HCT116 (cell line): ENCODE measurements at regions not wholly inside any gene's neighbourhood (a gene's known extent, or its start where the extent isn't known, plus 50 kb on each side); places are given as distances from the start of the nearest gene placed in this dataset.

Experiments
- ATAC-seq: fragments of 200-7000 bp; cut with Tn5 transposase; 2 replicates; pipeline ENCODE4 v1.9.1; 2020; ENCODE audit warnings: mild to moderate bottlenecking, moderate library complexity
- BruUV-seq: library from RNA; stranded (reverse); fragments of 400-500 nt; replicated peaks from 2 replicates; lab custom pipeline; 2021; lab: Mats Ljungman, UMichigan
- CTCF ChIA-PET: fragments of 300-600 bp; sonication (Branson Sonifier 250); formaldehyde crosslinking; loops from one replicate; lab custom pipeline; 2021; ENCODE audit warnings: antibody characterized with exemption; lab: Charles Lee
- POLR2A ChIA-PET: fragments of 300-600, 350-600 bp; sonication (Branson Sonifier 250); formaldehyde crosslinking; loops from one replicate; lab custom pipeline; 2021; ENCODE audit warnings: antibody characterized with exemption; lab: Charles Lee
- RAD21 ChIA-PET, 2 experiments: fragments of 300-600 bp; sonication (Branson Sonifier 250); formaldehyde crosslinking; loops; one replicate each; lab custom pipeline; 2023; ENCODE audit warnings: low total read pairs in 2 of 2; ENCODE audit not compliant: uncharacterized antibody in 2 of 2, unreplicated experiment in 2 of 2, low non-redundant PET in 1 of 2; lab: Charles Lee
- DNase-seq: peaks from one replicate; pipeline ENCODE4 v3.0.0-alpha.2; 2010; ENCODE audit warnings: low read depth, low spot score
- H2AFZ ChIP-seq: fragments of 200-600 bp; shearing (Covaris generic), sonication (generic); 2 replicates; pipeline ENCODE4 v1.6.1; 2017; ENCODE audit warnings: low read depth, mixed run types, mixed read lengths, antibody characterized with exemption, low read length; ENCODE audit not compliant: poor library complexity, severe bottlenecking
- H3K27ac ChIP-seq: 2 replicates; pipeline ENCODE4 v1.5.1; 2012; ENCODE audit warnings: low read depth, low read length
- H3K27me3 ChIP-seq: fragments of 200-600 bp; sonication (generic); 2 replicates; pipeline ENCODE4 v1.6.1; 2016; ENCODE audit warnings: mixed run types, low read length, mixed read lengths; ENCODE audit not compliant: insufficient read depth
- H3K36me3 ChIP-seq, 2 experiments: fragments of 200-500 bp in 1 of 2; fragments of 200-600 bp in 1 of 2; sonication (Bioruptor generic) in 1 of 2; sonication (generic) in 1 of 2; 2 replicates each; pipeline versions ENCODE4 v1.5.1 to v1.6.1; 2014 to 2016; ENCODE audit warnings: low read length in 2 of 2, inconsistent platforms in 1 of 2, mixed read lengths in 1 of 2, mixed run types in 1 of 2; ENCODE audit not compliant: insufficient read depth in 2 of 2, control insufficient read depth in 1 of 2
- H3K4me1 ChIP-seq, 2 experiments: fragments of 200-600 bp in 1 of 2; sonication (generic) in 1 of 2; 2 replicates each; pipeline versions ENCODE4 v1.5.1 to v1.6.1; 2012 to 2017; ENCODE audit warnings: low read length in 2 of 2, inconsistent platforms in 1 of 2, mild to moderate bottlenecking in 1 of 2, mixed read lengths in 1 of 2, mixed run types in 1 of 2, moderate library complexity in 1 of 2; ENCODE audit not compliant: insufficient read depth in 2 of 2, control insufficient read depth in 1 of 2
- H3K4me2 ChIP-seq: fragments of 200-600 bp; sonication (generic); 2 replicates; pipeline ENCODE4 v1.6.1; 2017; ENCODE audit warnings: mixed run types, low read length, mixed read lengths
- H3K4me3 ChIP-seq, 2 experiments: fragments of 200-600 bp in 1 of 2; sonication (generic) in 1 of 2; replicated peaks in 1 of 2; 2 replicates each; pipeline ENCODE4 v1.5.1; 2011 to 2016; ENCODE audit warnings: low read length in 2 of 2, control low read depth in 1 of 2, low read depth in 1 of 2, mild to moderate bottlenecking in 1 of 2, mixed read lengths in 1 of 2, mixed run types in 1 of 2
- H3K79me2 ChIP-seq: fragments of 200-600 bp; sonication (generic); 2 replicates; pipeline ENCODE4 v1.6.1; 2017; ENCODE audit warnings: mild to moderate bottlenecking, mixed run types, low read length, moderate library complexity, mixed read lengths; ENCODE audit not compliant: insufficient read depth
- H3K9ac ChIP-seq: fragments of 200-600 bp; sonication (generic); 2 replicates; pipeline ENCODE4 v1.6.1; 2016; ENCODE audit warnings: low read length, mixed read lengths
- H3K9me2 ChIP-seq: fragments of 200-600 bp; sonication (generic), shearing (Covaris generic); 2 replicates; pipeline ENCODE4 v1.6.1; 2017; ENCODE audit warnings: mixed run types, mild to moderate bottlenecking, moderate library complexity; ENCODE audit not compliant: insufficient read depth
- H3K9me3 ChIP-seq, 2 experiments: fragments of 200-500 bp in 1 of 2; fragments of 200-600 bp in 1 of 2; sonication (Bioruptor generic) in 1 of 2; sonication (generic) in 1 of 2; 2 replicates each; pipeline ENCODE4 v1.6.1; 2014 to 2017; ENCODE audit warnings: low read length in 2 of 2, mixed read lengths in 2 of 2, inconsistent platforms in 1 of 2, low read depth in 1 of 2, mild to moderate bottlenecking in 1 of 2, mixed run types in 1 of 2, moderate library complexity in 1 of 2; ENCODE audit not compliant: control insufficient read depth in 1 of 2, insufficient read depth in 1 of 2
- H4K20me1 ChIP-seq: fragments of 200-600 bp; sonication (generic), shearing (Covaris generic); 2 replicates; pipeline ENCODE4 v1.6.1; 2017; ENCODE audit warnings: mixed run types, mild to moderate bottlenecking, moderate library complexity; ENCODE audit not compliant: insufficient read depth
- ATF3 ChIP-seq: IDR thresholded peaks from 2 replicates; pipeline ENCODE4 v1.6.1; 2012
- ELF1 ChIP-seq: IDR thresholded peaks from 2 replicates; pipeline ENCODE4 v1.6.1; 2012; ENCODE audit warnings: low read depth, borderline replicate concordance
- POLR2A ChIP-seq: IDR thresholded peaks from 2 replicates; pipeline ENCODE4 v1.7.0; 2011; ENCODE audit warnings: borderline replicate concordance; ENCODE audit not compliant: insufficient read depth, insufficient read length; ENCODE audit errors: extremely low read depth
- SRF ChIP-seq: IDR thresholded peaks from 2 replicates; pipeline ENCODE4 v1.6.1; 2012; ENCODE audit warnings: low read depth
- intact Hi-C: fragments of 100-400 bp; cut with micrococcal nuclease; formaldehyde crosslinking; loops from 2 replicates; pipeline ENCODE4 v1.10.0; 2022
- TF ChIP-seq, protein P1 (sequence below): IDR thresholded peaks from 2 replicates; pipeline ENCODE4 v1.6.1; 2011; ENCODE audit warnings: mild to moderate bottlenecking, low read length, moderate library complexity; ENCODE audit not compliant: insufficient replicate concordance; ENCODE audit errors: extremely low read depth
- TF ChIP-seq, protein P2 (sequence below): IDR thresholded peaks from 2 replicates; pipeline ENCODE4 v1.6.1; 2012; ENCODE audit warnings: low read depth

- H3K27me3 ChIP-seq: no peaks in the 10 kb centered on the region
- no peak overlapping the region for H2AFZ ChIP-seq
- H3K9me2 ChIP-seq: no peaks in the 10 kb centered on the region
- intact Hi-C loops: no loop called here
- ChIA-PET POLR2A (no interaction called here), CTCF (no interaction called here), RAD21 (no interaction called here)
- no peak for ATAC-seq
- H3K4me1 ChIP-seq: no peaks in the 10 kb centered on the region
- H3K27ac ChIP-seq: no peak overlapping the region
- no peak overlapping the region for H3K4me3 ChIP-seq
- TF ChIP-seq POLR2A (no peak), ELF1 (no peak), SRF (no peak), ATF3 (no peak)
- TF ChIP-seq, protein P1, sequence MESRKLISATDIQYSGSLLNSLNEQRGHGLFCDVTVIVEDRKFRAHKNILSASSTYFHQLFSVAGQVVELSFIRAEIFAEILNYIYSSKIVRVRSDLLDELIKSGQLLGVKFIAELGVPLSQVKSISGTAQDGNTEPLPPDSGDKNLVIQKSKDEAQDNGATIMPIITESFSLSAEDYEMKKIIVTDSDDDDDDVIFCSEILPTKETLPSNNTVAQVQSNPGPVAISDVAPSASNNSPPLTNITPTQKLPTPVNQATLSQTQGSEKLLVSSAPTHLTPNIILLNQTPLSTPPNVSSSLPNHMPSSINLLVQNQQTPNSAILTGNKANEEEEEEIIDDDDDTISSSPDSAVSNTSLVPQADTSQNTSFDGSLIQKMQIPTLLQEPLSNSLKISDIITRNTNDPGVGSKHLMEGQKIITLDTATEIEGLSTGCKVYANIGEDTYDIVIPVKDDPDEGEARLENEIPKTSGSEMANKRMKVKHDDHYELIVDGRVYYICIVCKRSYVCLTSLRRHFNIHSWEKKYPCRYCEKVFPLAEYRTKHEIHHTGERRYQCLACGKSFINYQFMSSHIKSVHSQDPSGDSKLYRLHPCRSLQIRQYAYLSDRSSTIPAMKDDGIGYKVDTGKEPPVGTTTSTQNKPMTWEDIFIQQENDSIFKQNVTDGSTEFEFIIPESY: no peak
- TF ChIP-seq, protein P2, sequence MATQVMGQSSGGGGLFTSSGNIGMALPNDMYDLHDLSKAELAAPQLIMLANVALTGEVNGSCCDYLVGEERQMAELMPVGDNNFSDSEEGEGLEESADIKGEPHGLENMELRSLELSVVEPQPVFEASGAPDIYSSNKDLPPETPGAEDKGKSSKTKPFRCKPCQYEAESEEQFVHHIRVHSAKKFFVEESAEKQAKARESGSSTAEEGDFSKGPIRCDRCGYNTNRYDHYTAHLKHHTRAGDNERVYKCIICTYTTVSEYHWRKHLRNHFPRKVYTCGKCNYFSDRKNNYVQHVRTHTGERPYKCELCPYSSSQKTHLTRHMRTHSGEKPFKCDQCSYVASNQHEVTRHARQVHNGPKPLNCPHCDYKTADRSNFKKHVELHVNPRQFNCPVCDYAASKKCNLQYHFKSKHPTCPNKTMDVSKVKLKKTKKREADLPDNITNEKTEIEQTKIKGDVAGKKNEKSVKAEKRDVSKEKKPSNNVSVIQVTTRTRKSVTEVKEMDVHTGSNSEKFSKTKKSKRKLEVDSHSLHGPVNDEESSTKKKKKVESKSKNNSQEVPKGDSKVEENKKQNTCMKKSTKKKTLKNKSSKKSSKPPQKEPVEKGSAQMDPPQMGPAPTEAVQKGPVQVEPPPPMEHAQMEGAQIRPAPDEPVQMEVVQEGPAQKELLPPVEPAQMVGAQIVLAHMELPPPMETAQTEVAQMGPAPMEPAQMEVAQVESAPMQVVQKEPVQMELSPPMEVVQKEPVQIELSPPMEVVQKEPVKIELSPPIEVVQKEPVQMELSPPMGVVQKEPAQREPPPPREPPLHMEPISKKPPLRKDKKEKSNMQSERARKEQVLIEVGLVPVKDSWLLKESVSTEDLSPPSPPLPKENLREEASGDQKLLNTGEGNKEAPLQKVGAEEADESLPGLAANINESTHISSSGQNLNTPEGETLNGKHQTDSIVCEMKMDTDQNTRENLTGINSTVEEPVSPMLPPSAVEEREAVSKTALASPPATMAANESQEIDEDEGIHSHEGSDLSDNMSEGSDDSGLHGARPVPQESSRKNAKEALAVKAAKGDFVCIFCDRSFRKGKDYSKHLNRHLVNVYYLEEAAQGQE: no peak
- TF ChIP-seq, all 23 proteins: peak for 0
- H4K20me1 ChIP-seq: no peaks in the 10 kb centered on the region
- H3K4me2 ChIP-seq: no peak overlapping the region
- no peaks in the 10 kb centered on the region for H3K9me3 ChIP-seq
- H3K36me3 ChIP-seq: no peaks in the 10 kb centered on the region
- no peak overlapping the region for H3K9ac ChIP-seq
- BruUV-seq: no TSS peak
- no peak for DNase-seq
- no peaks in the 10 kb centered on the region for H3K79me2 ChIP-seq
Measured at GRCh38 chr4:128728190-128728589, 81.3 kb upstream of the JADE1 start.
